H1 (cell line): ENCODE measurements at regions not wholly inside any gene's neighbourhood (a gene's known extent, or its start where the extent isn't known, plus 50 kb on each side); places are given as distances from the start of the nearest gene placed in this dataset.

Source experiments
- CHD7 ChIP-seq: fragments of 300-600 bp; sonication (generic); IDR thresholded peaks from 2 replicates; pipeline ENCODE4 v1.7.1; 2012; ENCODE audit warnings: low read length, moderate library complexity, mild to moderate bottlenecking, inconsistent platforms; ENCODE audit not compliant: insufficient replicate concordance
- CTCF ChIP-seq, 3 experiments: IDR thresholded peaks; 1 replicate in 2 of 3; 2 replicates in 1 of 3; pipeline versions ENCODE4 v1.5.1 to v1.6.1; 2011; ENCODE audit warnings: low read length in 3 of 3, mild to moderate bottlenecking in 3 of 3, inconsistent platforms in 2 of 3, low read depth in 1 of 3, moderate library complexity in 1 of 3; ENCODE audit not compliant: insufficient read depth in 1 of 3; ENCODE audit errors: control extremely low read depth in 1 of 3
- EZH2 ChIP-seq: fragments of 200-600 bp; sonication (generic); IDR thresholded peaks from 2 replicates; pipeline ENCODE4 v1.7.1; 2012; ENCODE audit warnings: low read depth, mild to moderate bottlenecking, moderate library complexity, low read length, inconsistent platforms; ENCODE audit not compliant: severe bottlenecking
- GTF2F1 ChIP-seq: IDR thresholded peaks from 2 replicates; pipeline ENCODE4 v1.6.1; 2012; ENCODE audit warnings: low read depth, low read length, improper control_type of control experiment, borderline replicate concordance
- HDAC2 ChIP-seq, 2 experiments: fragments of 300-600 bp in 1 of 2; sonication (generic) in 1 of 2; IDR thresholded peaks; 2 replicates each; pipeline ENCODE4 v1.6.1; 2011 to 2012; ENCODE audit warnings: low read depth in 2 of 2, low read length in 2 of 2, mild to moderate bottlenecking in 2 of 2, moderate library complexity in 2 of 2, borderline replicate concordance in 1 of 2, inconsistent platforms in 1 of 2

GRCh38 chr3:167030082-167030725, 349.9 kb downstream of the ZBBX start:
- TF ChIP-seq EZH2 (no peak), CHD7 (no peak), CTCF (IDR thresholded peaks at IDR 0.05; ENCODE audit: control extremely low read depth in 1 of 3, insufficient read depth in 1 of 3, low read depth in 1 of 3, low read length in 3 of 3) (no peak), GTF2F1 (no peak), HDAC2 (IDR thresholded peaks at IDR 0.05; ENCODE audit: borderline replicate concordance in 1 of 2, low read depth in 2 of 2, low read length in 2 of 2) (no peak)
